ENCODE measurements at regions not wholly inside any gene's neighbourhood (a gene's known extent, or its start where the extent isn't known, plus 50 kb on each side); places are given as distances from the start of the nearest gene placed in this dataset.

DNA sequence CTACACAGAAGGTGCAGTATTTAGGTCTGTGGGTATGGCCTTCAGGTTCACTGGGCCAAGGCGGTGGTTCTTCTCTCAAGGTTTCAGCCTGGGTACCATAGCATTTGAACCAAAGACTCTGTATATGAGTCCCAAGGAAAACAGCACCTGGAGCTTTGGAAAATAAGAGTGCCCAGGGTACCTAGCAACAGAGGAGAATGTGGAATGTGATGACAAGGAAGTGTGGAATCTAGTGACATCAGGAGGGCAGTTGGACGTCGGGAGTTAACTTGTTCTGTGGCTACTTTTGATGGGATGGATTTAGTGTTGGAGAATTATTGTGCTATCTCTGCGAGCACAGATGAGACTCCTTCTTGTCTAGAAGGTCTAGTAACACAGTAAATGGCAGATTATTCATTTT is 201.2 kb downstream of the NOL4 start:
- no peak for TF ChIP-seq ZFX (IDR thresholded peaks at IDR 0.05)
- TF ChIP-seq, protein P1, sequence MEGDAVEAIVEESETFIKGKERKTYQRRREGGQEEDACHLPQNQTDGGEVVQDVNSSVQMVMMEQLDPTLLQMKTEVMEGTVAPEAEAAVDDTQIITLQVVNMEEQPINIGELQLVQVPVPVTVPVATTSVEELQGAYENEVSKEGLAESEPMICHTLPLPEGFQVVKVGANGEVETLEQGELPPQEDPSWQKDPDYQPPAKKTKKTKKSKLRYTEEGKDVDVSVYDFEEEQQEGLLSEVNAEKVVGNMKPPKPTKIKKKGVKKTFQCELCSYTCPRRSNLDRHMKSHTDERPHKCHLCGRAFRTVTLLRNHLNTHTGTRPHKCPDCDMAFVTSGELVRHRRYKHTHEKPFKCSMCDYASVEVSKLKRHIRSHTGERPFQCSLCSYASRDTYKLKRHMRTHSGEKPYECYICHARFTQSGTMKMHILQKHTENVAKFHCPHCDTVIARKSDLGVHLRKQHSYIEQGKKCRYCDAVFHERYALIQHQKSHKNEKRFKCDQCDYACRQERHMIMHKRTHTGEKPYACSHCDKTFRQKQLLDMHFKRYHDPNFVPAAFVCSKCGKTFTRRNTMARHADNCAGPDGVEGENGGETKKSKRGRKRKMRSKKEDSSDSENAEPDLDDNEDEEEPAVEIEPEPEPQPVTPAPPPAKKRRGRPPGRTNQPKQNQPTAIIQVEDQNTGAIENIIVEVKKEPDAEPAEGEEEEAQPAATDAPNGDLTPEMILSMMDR (conservative IDR thresholded peaks at IDR 0.05) = no peak
- H3K27ac ChIP-seq = no peak overlapping the region

DNA sequence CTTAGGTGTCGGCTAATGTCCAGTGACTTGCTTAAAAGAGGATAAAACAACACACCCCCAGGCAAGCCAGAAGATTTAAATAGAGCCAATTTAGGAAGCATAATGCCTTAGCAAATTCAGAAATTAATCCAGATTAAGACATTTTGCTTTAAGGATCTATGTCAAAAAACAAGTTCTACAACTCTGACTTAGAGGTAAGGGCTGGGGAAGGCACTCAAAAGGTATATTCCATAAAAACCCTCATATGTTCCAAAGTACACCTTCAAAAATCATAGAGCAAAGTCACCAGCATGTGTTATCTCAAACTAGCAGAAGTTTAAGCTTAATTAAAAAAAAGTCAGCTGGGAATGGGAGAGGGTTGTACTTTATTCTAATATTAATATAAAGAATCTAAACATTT is 206.4 kb downstream of the NOL4 start:
- TF ChIP-seq, protein P1 (conservative IDR thresholded peaks at IDR 0.05) = no peak
- TF ChIP-seq ZFX (IDR thresholded peaks at IDR 0.05) = no peak
- no peak overlapping the region for H3K27ac ChIP-seq

DNA sequence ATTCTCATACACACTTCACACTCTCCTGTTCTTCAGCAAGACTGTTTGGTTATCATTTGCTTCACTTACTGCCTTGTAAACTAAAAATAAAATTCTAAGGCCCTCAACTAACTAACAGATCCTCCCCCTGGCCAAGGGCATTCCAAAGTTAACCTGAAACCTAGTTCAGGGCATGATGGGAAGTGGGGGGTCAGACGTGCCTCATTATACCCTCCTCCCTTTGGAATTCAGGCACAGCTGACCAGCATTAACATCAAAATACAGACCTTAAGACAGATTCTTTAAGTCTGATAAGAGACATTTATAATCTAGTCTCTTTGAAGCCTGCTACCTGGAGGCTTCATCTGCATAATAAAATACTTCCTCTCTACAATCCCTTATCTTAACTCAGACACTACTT is 221.0 kb downstream of the NOL4 start:
- no peak overlapping the region for H3K27ac ChIP-seq
- TF ChIP-seq ZFX (IDR thresholded peaks at IDR 0.05) = no peak
- TF ChIP-seq, protein P1 (conservative IDR thresholded peaks at IDR 0.05) = no peak

DNA sequence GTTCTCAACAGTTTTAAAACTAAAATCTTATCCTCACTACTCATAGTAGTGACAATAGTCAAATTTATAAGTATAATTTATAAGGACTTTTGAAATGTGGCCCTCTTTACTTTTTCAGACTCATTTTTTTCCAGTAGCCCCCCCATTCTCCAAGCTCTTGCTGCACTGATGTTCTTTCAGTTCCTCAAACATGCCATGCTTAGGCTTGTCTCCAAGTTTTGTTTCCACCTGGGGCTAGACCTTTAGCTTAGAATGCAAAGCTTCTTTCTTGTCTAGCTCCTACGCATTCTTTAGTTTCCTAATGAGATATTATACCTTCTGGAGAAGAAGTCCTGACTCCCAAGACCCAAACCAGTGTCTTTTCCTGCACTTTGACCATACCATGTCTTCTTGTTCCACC is 222.6 kb downstream of the NOL4 start:
- H3K27ac ChIP-seq = no peak overlapping the region
- TF ChIP-seq, protein P1 (conservative IDR thresholded peaks at IDR 0.05) = no peak
- TF ChIP-seq ZFX (IDR thresholded peaks at IDR 0.05) = no peak

DNA sequence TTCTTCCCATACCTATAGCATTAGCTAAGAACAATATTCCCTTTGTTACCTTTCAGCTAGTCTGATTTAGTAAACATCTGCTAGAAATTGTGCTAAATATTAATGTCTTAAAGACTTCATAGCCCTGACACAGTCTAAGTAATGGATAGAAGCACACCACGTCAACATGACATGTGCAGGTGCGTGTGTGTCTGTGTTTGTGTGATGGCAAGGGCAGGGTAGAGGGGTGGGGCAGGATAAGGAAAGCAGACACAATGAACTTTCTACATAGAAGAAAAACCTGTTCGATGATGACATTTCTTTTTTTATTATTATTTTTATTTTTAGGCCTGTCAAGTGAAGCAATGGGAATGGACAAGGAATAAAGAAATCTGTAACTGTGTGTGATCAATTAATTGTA is 223.3 kb downstream of the NOL4 start:
- TF ChIP-seq, protein P1 (conservative IDR thresholded peaks at IDR 0.05) = no peak
- TF ChIP-seq ZFX (IDR thresholded peaks at IDR 0.05) = no peak
- H3K27ac ChIP-seq = no peak overlapping the region

DNA sequence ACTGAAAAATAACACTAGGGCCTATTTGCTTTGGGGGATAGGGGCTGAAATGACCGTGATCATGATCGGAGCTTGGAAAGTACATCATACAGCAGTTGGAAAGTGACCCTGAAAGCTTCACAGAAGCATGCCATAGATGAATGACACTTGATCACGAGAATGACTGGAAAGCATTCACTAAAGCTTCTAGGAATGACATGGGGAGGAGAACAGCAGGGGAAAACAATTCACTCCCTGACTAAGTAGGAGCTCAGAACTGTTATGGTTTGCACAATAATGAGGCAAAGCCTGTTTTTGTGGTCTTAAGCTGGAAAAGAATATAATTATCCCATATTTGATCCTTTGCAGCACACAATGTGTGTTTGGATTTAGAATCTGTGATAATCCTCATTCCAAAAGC is 237.5 kb downstream of the NOL4 start:
- no peak for TF ChIP-seq ZFX (IDR thresholded peaks at IDR 0.05)
- TF ChIP-seq, protein P1 (conservative IDR thresholded peaks at IDR 0.05) = no peak
- H3K27ac ChIP-seq = no peak overlapping the region

DNA sequence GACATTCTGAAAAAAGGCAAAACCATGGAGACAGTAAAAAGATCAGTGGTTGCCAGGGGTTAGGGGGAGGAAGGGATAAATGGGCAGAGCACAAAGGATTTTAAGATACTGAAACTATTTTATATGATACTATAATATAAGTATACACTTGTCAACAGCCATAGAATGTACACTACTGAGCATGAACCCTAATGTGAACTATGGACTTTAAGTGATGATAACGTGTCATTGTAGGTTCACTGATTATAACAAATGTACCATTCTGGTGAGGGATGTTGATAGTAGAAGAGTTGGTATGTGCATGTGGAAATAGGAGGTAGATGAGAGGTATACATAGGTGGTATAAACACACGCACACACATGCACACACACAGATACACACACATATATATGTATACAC is 241.6 kb downstream of the NOL4 start:
- no peak overlapping the region for H3K27ac ChIP-seq
- TF ChIP-seq ZFX (IDR thresholded peaks at IDR 0.05) = no peak
- TF ChIP-seq, protein P1 (conservative IDR thresholded peaks at IDR 0.05) = no peak
